Tibial nerve (tissue), 4 donors: ENCODE measurements at regions not wholly inside any gene's neighbourhood (a gene's known extent, or its start where the extent isn't known, plus 50 kb on each side); places are given as distances from the start of the nearest gene placed in this dataset.

Experiments
- DNase-seq, 2 donors: peaks; one replicate each; pipeline ENCODE4 v3.0.0-alpha.2; 2019; ENCODE audit warnings: low spot score in 2 of 2
- H3K27ac ChIP-seq, 4 donors: fragments of 200-600 bp; sonication (generic) in 3 of 4; one replicate each; pipeline ENCODE4 v1.5.1; 2017 to 2019; ENCODE audit warnings: mild to moderate bottlenecking in 1 of 4
- H3K27me3 ChIP-seq, 2 donors: fragments of 200-600 bp; sonication (generic) in 1 of 2; one replicate each; pipeline versions ENCODE4 v1.5.1 to v1.6.0; 2017 to 2019
- H3K36me3 ChIP-seq, 3 donors: fragments of 200-600 bp; sonication (generic); one replicate each; pipeline ENCODE4 v1.5.1; 2018 to 2019
- H3K4me1 ChIP-seq, 4 donors: fragments of 200-600 bp; sonication (generic) in 3 of 4; one replicate each; pipeline ENCODE4 v1.5.1; 2017 to 2019
- H3K4me3 ChIP-seq, 4 donors: fragments of 200-600 bp; sonication (generic) in 3 of 4; one replicate each; pipeline ENCODE4 v1.5.1; 2017 to 2019; ENCODE audit warnings: mild to moderate bottlenecking in 1 of 4, moderate library complexity in 1 of 4
- H3K9me3 ChIP-seq, 4 donors: fragments of 200-600 bp; sonication (generic) in 3 of 4; one replicate each; pipeline ENCODE4 v1.5.1; 2017 to 2019
- EP300 ChIP-seq, 2 donors: sonication (generic); formaldehyde crosslinking; IDR thresholded peaks; one replicate each; pipeline ENCODE4 v1.6.1; 2017; ENCODE audit warnings: antibody characterized with exemption in 2 of 2, mild to moderate bottlenecking in 1 of 2
- POLR2A ChIP-seq, 2 donors: fragments of 450-650 bp; IDR thresholded peaks; one replicate each; pipeline ENCODE4 v1.6.1; 2017; ENCODE audit warnings: antibody characterized with exemption in 2 of 2, mild to moderate bottlenecking in 2 of 2, moderate library complexity in 2 of 2
- WGBS, 2 donors: methylation state at CpG; one replicate each; pipeline ENCODE4 v1.1.5; 2018; 5-methylcytosine and 5-hydroxymethylcytosine counted together
- TF ChIP-seq, protein P1 (sequence below), 5 experiments: fragments of 200-600 bp in 3 of 5; fragments of 450-650 bp in 2 of 5; sonication (generic) in 3 of 5; IDR thresholded peaks; one replicate each; pipeline ENCODE4 v1.5.1; 2016 to 2019; ENCODE audit warnings: antibody characterized with exemption in 5 of 5, mild to moderate bottlenecking in 3 of 5, moderate library complexity in 2 of 5

DNA sequence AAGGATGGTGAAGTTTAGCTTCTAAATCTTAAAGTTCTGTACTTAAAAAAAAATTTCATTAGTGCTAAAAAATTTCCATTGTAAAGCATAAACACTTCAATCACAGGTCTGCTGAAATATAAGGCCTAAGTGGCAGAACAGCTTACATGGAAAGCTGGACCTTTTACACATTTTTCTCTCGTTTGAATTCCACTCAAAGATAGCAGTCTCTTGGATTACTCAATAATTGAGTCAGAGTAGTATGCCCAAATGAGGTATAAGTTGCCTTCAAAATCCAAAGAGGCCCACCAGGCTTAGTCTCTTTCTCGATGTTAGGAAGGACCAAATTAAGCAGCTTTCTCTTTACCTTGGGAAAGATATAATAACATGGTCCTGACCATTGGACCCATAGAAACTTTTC is 220.4 kb upstream of the CWC22 start:
- H3K9me3 ChIP-seq, result peaks cover 0 to 8% (median 0%) of the 10 kb centered on the region in 4 donors
- H3K27ac ChIP-seq, result no peak overlapping the region
- no peaks in the 10 kb centered on the region for H3K4me1 ChIP-seq
- no peaks in the 10 kb centered on the region for H3K27me3 ChIP-seq
- no peaks in the 10 kb centered on the region for H3K36me3 ChIP-seq
- H3K4me3 ChIP-seq, result no peak overlapping the region
- no peak for DNase-seq
- WGBS, 2 donors, result 84 to 88% methylated on average over 2 of the region's 2 CpGs
- TF ChIP-seq EP300 (IDR thresholded peaks at IDR 0.05) (no peak), POLR2A (IDR thresholded peaks at IDR 0.05) (no peak)
- TF ChIP-seq, protein P1, sequence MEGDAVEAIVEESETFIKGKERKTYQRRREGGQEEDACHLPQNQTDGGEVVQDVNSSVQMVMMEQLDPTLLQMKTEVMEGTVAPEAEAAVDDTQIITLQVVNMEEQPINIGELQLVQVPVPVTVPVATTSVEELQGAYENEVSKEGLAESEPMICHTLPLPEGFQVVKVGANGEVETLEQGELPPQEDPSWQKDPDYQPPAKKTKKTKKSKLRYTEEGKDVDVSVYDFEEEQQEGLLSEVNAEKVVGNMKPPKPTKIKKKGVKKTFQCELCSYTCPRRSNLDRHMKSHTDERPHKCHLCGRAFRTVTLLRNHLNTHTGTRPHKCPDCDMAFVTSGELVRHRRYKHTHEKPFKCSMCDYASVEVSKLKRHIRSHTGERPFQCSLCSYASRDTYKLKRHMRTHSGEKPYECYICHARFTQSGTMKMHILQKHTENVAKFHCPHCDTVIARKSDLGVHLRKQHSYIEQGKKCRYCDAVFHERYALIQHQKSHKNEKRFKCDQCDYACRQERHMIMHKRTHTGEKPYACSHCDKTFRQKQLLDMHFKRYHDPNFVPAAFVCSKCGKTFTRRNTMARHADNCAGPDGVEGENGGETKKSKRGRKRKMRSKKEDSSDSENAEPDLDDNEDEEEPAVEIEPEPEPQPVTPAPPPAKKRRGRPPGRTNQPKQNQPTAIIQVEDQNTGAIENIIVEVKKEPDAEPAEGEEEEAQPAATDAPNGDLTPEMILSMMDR (IDR thresholded peaks at IDR 0.05), result no peak

DNA sequence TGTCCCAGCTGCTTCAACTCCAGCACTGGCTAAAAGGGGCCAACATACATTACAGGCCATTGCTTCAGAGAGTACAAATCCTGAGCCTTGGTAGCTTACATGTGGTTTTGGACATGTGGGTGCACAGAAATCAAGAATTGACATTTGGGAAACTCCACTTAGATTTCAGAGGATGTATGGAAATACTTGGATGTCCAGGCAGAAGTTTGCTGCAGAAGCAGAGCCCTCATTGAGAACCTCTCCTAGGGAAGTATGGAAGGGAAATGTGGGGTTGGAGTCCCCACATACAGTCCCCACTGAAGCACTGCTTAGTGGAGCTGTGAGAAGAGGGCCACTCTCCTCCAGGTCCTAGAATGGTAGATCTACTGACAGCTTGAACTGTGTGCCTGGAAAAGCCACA is 218.0 kb upstream of the CWC22 start:
- H3K36me3 ChIP-seq, result no peaks in the 10 kb centered on the region
- no peak for TF ChIP-seq POLR2A (IDR thresholded peaks at IDR 0.05)
- TF ChIP-seq, protein P1 (IDR thresholded peaks at IDR 0.05), result no peak
- no peak for TF ChIP-seq EP300 (IDR thresholded peaks at IDR 0.05)

DNA sequence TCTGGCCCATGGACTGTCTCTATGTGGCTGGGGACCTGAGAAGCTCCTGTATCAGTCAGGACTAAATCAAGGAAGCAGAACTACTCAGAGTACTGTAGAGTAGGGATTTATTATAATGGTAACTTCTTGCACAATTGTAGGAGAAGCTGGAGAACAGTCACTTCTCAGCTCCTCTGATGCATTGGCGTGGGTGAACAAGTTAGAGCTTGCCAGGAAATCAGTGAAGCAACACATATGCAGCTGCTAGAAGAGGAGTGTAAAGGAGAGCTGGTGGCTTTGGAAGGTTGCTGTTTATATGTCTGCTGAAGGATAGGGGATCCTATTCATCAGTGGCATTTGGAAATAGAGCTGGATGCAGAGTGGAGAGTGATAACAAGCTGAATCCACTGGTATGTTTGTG is 215.5 kb upstream of the CWC22 start:
- Histone ChIP-seq H3K36me3 (no peaks in the 10 kb centered on the region), H3K27ac (no peak overlapping the region), H3K27me3 (no peaks in the 10 kb centered on the region), H3K4me3 (no peak overlapping the region), H3K9me3 (peaks cover 0 to 14% (median 0%) of the 10 kb centered on the region in 4 donors), H3K4me1 (no peaks in the 10 kb centered on the region)
- no peak for TF ChIP-seq EP300 (IDR thresholded peaks at IDR 0.05)
- TF ChIP-seq, protein P1 (IDR thresholded peaks at IDR 0.05), result no peak
- no peak for TF ChIP-seq POLR2A (IDR thresholded peaks at IDR 0.05)
- no peak for DNase-seq
- WGBS, 2 donors, result 67 to 70% methylated on average over 1 of the region's 1 CpG

More for the DNA sequence above, 218.0 kb upstream of the CWC22 start:
- H3K9me3 ChIP-seq, result peaks cover 0 to 8% (median 0%) of the 10 kb centered on the region in 4 donors
- H3K27ac ChIP-seq, result no peak overlapping the region
- no peak overlapping the region for H3K4me3 ChIP-seq
- H3K27me3 ChIP-seq, result no peaks in the 10 kb centered on the region
- DNase-seq, result no peak
- no peaks in the 10 kb centered on the region for H3K4me1 ChIP-seq

DNA sequence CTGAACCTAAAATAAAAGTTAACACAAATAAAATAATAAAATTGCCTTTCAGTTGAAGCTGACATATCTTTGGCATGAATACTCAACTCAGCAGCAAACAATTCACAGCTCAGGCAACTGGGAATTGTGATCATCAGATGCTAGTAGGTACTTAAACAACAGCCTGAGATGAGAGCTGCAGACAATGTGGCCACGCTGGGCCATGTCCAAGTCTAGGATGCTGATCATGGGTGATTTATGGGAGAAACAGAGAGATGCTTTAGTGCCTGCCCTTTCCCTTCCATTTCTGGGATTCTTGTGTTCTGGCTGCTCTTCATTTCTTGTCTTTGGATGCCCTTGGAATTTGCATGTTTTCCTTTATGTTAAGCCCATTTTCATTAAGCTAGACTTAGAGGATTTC is 212.4 kb upstream of the CWC22 start:
- Histone ChIP-seq H3K27ac (no peak overlapping the region), H3K27me3 (no peaks in the 10 kb centered on the region), H3K9me3 (peaks cover 0 to 14% (median 0%) of the 10 kb centered on the region in 4 donors), H3K4me1 (no peaks in the 10 kb centered on the region), H3K4me3 (no peak overlapping the region), H3K36me3 (no peaks in the 10 kb centered on the region)
- WGBS, 2 donors, result 37 to 41% methylated on average over 1 of the region's 1 CpG
- TF ChIP-seq EP300 (IDR thresholded peaks at IDR 0.05), result no peak
- DNase-seq, result no peak

DNA sequence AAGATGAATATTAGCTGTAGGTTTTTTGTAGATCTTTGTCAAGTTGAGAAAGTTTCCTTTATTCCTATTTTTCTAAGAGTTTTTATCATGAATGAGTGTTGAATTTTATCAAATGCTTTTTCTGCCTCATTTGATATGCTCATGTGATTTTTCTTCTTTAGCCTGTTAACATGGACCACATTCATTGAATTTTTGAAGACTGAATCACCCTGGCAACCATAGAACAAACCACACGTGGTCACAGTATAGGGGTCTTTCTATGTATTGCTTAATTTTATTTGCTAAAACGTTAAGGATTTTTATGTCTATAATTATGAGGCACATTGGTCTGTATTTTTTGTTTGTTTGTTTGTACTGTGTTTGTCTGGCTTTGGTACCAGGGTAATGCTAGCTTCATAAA is 201.7 kb upstream of the CWC22 start:
- TF ChIP-seq EP300 (IDR thresholded peaks at IDR 0.05) (no peak), POLR2A (IDR thresholded peaks at IDR 0.05) (no peak)
- TF ChIP-seq, protein P1 (IDR thresholded peaks at IDR 0.05), result no peak
- H3K4me1 ChIP-seq, result peaks cover 0 to 5% (median 0%) of the 10 kb centered on the region in 4 donors
- H3K4me3 ChIP-seq, result no peak overlapping the region
- no peak overlapping the region for H3K27ac ChIP-seq
- H3K9me3 ChIP-seq, result no peaks in the 10 kb centered on the region
- H3K36me3 ChIP-seq, result no peaks in the 10 kb centered on the region
- no peaks in the 10 kb centered on the region for H3K27me3 ChIP-seq
- DNase-seq, result no peak
- 27 to 35% methylated on average over 2 of the region's 2 CpGs for WGBS, 2 donors
